GM18868 (cell line): ENCODE measurements at regions not wholly inside any gene's neighbourhood (a gene's known extent, or its start where the extent isn't known, plus 50 kb on each side); places are given as distances from the start of the nearest gene placed in this dataset.
A peak's percentile ranks its signal among the peaks of the same experiment; 100 is the strongest.

ENCODE experiments used
- ATAC-seq: cut with Tn5 transposase; IDR thresholded peaks from one replicate; pipeline ENCODE4 v1.9.1; 2021; ENCODE audit warnings: mild to moderate bottlenecking, moderate library complexity; ENCODE audit not compliant: unreplicated experiment

DNA sequence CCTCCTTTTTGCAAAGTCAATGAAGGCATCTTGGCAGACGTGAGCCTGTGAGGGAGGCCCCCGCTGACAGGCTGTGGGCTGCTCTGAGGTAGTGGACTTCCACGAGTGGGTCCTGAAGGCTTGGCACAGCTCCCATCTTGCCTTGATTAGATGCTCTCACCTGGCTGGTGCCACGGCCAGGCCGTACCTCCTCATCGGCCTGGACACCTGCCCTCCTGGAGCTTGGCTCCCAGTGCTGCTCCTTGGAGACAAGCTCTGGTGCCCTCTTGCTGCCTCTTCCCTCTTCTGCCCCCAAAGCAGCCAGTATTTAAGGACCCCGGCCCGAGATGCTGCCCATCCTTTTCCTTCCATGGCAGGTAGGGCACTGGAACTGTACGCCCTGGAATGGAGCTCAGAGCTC lies 93.5 kb downstream of the ERMARD start:
- no peak for ATAC-seq

DNA sequence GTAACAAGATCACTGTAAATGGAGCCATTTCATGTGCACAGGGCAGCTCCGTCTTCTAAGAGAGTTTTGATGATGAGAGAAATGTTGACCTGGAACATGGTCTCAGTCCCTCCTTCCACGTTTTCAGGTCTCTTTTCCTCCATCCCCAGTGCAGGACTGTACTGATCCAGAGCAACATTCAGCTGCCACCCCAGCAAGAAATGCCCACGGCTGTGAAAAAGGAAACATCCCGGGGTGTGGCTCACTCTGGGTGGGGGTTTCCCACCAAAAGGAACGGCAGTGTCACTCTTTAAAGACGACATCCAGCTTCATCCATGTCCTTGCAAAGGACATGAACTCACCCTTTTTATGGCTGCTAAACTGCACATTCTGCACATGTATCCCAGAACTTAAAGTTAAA lies 92.6 kb downstream of the ERMARD start:
- no peak for ATAC-seq

DNA sequence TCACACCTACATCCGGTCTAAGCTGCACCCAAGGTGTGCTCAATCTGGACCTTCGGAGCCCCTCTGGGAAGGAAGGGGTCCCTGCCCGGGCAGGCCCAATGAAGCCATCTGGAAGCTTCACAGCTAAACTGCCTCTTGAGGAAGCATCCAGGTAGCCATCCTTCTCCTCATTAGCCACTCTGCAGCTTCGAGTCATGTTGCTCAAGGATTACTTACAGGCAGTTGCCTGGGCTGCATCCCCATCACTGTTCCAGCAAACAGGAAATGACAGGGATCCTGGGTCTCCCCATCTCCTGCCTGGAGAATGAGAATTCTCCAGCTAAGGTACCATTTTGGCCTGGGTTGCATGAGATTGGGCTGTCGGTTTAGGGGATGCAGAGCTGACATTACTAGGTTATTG lies 91.7 kb downstream of the ERMARD start:
- ATAC-seq = no peak

DNA sequence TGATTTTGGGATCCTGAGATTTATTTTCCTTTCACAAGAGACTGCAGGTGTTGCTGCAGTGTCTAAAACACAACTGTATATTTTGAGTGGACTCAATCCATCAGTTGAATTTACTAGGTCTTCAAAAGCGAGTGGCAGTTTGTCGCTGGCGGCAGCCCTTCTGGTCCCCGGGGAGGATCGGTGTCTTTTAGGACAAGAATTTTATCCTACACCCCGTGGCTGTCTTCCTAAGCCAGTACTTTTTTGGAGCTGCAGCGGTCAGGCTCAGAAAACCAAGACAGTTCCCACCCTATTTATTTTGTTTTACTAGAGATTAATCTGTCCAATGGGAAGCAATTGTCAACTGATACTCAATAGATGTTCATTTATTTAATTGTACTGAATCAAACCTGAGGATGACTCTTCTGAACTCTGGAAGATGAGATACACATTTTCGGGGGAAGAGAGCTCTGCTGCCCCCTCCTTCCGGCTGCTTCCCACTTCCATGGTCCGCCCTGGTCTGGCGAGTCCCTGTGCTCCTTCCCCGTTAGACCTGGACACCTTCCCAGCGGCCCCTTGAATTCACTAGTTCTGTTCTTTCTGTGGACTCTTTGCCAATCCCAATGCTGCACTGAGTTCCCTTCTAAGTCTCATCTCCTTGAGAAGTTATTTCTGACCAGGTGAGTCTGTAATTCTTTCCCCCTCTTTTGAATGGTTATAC lies 90.6 kb downstream of the ERMARD start:
- ATAC-seq = no peak

DNA sequence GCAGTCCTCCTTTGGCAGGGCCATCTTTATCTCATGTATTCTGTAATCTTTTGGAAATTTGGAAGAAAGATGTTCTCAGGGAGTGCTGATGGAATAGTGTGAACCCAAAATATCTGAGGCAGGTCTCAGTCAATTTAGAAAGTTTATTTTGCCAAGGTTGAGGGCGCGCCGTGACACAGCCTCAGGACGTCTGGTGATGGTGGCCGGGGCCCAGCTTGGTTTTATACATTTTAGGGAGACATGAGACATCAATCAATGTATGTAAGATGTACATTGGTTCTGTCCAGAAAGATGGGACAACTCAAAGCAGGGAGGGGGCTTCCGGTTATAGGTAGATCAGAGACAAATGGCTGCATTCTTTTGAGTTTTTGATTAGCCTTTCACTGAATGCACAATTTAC lies 89.8 kb downstream of the ERMARD start:
- ATAC-seq = no peak

DNA sequence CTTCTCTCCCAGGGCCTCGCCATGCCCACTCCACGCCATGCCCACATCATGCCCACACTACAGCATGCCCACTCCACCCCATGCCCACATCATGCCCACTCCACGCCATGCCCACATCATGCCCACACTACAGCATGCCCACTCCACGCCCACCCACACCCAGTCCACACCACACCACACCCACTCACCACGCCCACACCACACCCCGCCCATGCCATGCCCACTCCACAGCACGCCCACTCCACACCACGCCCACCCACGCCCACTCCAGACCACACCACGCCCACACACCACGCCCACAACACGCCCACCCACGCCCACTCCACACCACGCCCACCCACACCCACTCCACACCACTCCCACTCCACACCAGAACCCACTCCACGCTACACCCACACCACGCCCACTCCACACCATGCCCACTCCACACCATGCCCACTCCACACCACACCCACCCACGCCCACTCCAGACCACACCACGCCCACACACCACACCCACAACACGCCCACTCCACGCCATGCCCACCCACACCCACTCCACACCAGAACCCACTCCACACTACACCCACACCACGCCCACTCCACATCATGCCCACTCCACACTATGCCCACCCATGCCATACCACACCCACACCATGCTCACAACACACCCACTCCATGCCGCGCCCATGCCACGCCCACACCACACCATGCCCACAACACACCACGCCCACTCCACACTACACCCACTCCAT lies 88.6 kb downstream of the ERMARD start:
- ATAC-seq = no peak

DNA sequence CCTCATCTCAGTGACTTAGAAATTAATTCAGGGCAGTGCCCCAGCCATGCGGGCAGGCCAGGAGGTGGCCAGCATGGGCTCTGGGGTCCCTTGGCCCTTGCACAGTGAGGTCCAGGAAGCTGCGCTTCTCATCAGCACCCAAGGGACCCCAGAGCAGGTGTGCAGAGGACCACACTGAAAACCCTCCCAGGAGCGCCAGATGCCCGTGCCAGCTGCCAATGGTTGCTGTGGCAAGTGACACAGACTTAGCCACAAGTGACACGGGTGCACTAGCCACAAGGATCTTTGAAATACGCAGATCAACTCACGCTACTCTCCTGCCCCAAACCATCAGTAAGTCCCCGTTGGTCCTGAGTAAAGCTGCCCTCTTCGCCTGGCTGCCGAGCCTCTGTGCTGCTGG lies 88.1 kb downstream of the ERMARD start:
- no peak for ATAC-seq

DNA sequence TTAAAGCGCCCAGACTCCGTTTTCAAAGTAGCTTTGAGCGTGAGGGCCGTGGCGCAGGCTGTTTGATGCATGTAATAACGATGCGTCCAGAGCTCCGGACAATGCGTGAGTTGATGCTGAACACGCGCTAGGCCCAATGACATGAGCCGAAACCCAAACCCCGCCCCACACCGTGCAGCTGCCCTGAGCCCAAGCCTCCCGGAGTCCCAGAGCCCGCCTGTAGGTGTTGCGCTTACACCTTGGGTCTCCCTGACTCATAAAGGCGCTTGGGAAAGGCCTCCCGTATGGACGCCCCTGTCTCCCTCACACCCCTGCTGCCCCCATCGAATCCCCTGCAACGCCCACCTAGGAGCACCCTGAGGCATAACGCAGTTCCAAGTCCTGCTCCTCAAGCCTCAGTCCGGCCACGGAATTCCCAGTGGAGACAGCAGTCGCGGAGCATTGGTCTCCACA lies 87.6 kb downstream of the ERMARD start:
- no peak for ATAC-seq

DNA sequence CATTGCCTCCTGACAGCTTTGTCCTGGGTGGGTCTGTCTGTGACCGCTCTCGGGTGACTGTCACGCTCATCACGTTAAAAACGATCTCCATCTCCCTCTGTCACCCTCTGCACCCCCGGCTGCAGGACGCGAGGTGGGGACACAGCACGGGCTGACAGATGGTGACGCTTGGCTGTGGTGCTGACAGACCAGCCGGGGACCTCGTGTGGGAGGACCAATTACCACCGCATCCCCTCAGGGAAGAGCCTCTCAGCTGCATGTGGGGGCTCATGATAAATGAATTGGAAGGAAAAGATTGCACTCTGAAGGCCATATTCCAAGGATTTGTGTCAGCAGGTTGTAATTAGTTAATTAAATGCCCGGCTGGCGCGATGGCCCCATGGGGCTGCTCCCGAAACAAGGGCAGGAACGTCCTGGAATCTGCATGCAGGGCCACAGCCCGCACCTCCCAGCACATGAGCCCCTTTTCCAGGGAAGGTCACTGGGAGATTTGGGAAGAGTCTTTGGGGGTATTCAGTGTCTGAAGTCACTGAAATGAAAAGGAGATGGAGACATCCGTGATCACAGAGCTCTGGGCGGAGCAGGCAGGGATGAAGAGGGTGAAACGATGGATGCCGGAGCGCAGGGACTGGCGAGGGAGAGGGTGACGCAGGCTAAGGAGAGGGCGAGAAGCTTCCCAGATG lies 87.1 kb downstream of the ERMARD start:
- ATAC-seq = no peak

DNA sequence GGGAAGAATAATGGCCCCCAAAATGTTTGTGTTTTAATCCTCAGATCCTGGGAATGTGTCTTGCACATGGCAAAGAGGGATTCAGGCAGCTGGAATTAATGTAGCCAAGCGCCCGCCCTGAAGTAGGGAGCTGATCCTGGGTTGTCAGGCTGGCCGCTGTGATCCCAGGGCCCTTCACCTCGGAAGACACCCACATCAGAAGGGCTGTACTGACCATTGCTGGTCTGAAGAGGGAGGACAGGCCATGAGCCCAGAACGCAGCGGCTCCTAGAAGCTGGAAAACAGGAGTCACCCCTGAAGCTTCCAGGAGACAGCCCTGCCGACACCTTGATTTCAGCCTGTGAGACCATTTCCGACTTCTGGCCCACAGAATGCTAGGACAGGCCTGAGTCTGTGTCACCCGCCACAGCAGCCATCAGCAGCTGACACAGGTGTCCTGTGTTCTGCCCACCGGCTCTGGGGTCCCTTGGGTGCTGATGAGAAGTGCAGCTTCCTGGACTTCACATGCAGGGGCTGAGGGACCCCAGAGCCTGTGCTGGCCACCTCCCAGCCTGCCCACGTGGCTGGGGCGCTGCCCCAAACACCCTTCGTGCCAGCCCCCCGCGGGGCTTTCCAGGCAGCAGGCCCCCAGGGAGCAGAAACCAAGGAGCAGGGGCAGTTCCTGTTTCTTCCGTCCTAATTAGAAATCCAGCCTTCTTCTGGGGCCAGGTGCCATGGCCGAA lies 86.3 kb downstream of the ERMARD start:
- ATAC-seq = no peak

DNA sequence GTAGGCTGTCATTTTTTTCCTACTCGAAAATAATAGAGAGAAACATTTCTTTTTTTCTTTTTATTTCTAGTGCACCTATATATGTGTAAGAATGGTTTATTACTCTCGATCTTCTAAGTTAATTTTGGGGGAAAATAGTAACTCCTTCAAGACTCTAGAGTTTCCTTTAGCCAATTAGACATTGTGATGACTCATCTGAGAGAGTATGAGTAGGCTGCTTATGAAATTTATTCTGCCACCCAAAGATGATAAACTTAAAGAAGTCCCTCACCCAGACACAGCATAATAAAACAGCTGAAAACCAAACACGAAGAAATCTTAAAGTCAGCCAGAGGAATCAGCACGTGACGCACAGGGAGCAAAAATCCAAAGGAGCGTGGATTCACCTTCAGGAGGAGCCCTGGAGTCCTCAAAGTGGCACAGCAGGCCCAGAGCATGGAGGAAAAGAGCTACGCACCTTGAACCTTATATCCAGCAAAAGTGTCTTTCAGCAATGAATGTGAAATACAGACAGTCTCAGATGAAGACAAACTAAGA lies 81.9 kb downstream of the ERMARD start:
- ATAC-seq = no peak

DNA sequence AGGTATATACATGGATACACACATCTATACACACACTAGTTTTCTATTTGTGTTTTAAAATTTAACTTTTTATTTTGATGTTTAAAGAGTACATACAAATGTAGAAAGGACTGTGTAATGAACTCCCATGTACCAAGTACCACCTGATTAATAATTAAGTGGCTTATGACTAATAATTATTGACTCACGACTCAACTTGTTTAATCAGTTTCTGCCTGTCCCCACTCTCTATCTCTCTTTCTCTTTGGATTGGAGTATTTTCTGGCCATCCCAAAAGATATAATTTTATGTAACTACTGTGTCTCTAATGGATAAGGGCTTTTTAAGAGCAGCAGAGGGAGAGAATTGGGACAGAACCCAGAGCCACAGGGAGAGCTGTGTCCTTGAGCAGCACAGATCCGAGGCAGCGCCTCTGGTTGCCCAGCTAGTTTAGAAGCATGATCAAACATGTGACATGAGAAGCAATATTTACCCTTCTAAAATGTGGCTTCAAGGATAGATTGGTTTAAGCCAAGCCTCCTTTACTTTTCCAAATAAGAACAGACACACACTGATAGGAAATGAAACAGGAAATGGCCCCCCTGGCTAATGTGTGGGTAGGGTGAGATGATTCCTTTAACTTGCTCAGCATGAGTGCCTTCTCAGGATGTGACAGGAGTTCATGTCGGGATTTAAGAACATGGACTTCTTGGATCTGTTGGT lies 81.0 kb downstream of the ERMARD start:
- ATAC-seq = no peak

DNA sequence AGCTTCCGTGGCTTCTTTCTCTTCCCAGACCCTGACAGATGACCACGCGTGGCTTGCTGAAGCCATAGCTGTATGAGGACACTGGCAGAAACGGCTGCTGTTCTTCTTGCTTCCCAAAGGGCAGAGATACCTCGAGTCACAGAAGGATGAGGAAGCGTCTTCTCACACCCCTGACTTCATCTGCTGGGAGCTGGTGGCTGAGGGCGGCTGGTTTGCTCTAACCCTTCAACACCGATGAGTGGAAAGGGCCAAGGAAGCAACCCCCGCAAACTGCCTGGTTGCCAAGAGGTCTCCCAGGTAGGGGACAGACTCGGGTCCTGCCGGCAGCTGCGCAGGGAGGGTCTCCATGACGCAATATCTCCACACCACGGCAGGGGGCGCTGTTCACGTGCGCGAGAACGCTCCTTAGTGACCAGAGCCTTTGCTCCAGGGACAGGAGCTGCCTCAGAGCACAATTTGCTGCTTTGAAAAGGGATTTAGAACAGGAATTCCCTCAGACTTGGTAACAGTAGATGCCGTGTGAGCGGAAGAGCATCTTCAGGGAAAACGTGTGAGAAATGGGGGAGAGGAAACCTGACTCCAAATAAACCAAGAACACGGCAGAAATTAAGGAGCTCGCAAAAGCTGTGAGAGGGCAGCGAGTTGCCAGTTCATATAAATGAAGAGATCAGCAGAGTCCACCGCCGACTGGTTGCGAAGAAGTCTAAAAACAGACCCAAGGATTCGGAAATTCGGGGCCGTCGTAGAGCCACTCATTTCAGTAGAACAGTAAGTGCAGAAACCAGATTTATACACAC lies 80.2 kb downstream of the ERMARD start:
- peak; percentile 65 for ATAC-seq
